GM23338 (cell line): ENCODE measurements at regions not wholly inside any gene's neighbourhood (a gene's known extent, or its start where the extent isn't known, plus 50 kb on each side); places are given as distances from the start of the nearest gene placed in this dataset.

Experiments
- CREB1 ChIP-seq: fragments of 250-450 bp; sonication (Bioruptor Pico); IDR thresholded peaks from 2 replicates; pipeline ENCODE4 v1.5.0; 2020; ENCODE audit warnings: low read depth, mild to moderate bottlenecking, moderate library complexity
- EZH2 ChIP-seq: fragments of 200-600 bp; sonication (generic); IDR thresholded peaks from one replicate; pipeline ENCODE4 v1.8.0; 2017; ENCODE audit warnings: antibody characterized with exemption, mild to moderate bottlenecking, low read depth; ENCODE audit not compliant: unreplicated experiment
- EZH2phosphoT487 ChIP-seq: fragments of 200-600 bp; sonication (generic); IDR thresholded peaks from one replicate; pipeline ENCODE4 v1.8.1; 2018; ENCODE audit warnings: antibody characterized with exemption; ENCODE audit not compliant: unreplicated experiment
- JUNB ChIP-seq: IDR thresholded peaks from one replicate; pipeline ENCODE4 v1.6.1; 2016; ENCODE audit warnings: antibody characterized with exemption; ENCODE audit not compliant: unreplicated experiment
- POLR2AphosphoS5 ChIP-seq: IDR thresholded peaks from 2 replicates; pipeline ENCODE4 v1.6.1; 2016; ENCODE audit warnings: antibody characterized with exemption, low read depth
- REST ChIP-seq: IDR thresholded peaks from one replicate; pipeline ENCODE4 v1.6.1; 2018; ENCODE audit warnings: antibody characterized with exemption; ENCODE audit not compliant: unreplicated experiment
- ZNF114 ChIP-seq: fragments of 250-450 bp; sonication (Bioruptor Pico); IDR thresholded peaks from 2 replicates; pipeline ENCODE4 v1.5.0; 2020; ENCODE audit warnings: mild to moderate bottlenecking, moderate library complexity
- ZNF462 ChIP-seq: fragments of 250-450 bp; sonication (Bioruptor Pico); IDR thresholded peaks from 2 replicates; pipeline ENCODE4 v1.5.0; 2020; ENCODE audit warnings: mild to moderate bottlenecking, moderate library complexity
- TF ChIP-seq, protein P1 (sequence below), 2 experiments: fragments of 200-600 bp in 1 of 2; sonication (generic) in 1 of 2; conservative IDR thresholded peaks; 2 replicates each; pipeline versions ENCODE4 v1.5.1 to v1.6.1; 2016 to 2017; ENCODE audit warnings: antibody characterized with exemption in 2 of 2, low read depth in 2 of 2, mild to moderate bottlenecking in 2 of 2, moderate library complexity in 1 of 2
- TF ChIP-seq, protein P2 (sequence below): IDR thresholded peaks from 2 replicates; pipeline ENCODE4 v1.6.1; 2016; ENCODE audit warnings: antibody characterized with exemption

GRCh38 chrX:122047261-122047660 is 999.9 kb downstream of the GLUD2 start:
- TF ChIP-seq, protein P1, sequence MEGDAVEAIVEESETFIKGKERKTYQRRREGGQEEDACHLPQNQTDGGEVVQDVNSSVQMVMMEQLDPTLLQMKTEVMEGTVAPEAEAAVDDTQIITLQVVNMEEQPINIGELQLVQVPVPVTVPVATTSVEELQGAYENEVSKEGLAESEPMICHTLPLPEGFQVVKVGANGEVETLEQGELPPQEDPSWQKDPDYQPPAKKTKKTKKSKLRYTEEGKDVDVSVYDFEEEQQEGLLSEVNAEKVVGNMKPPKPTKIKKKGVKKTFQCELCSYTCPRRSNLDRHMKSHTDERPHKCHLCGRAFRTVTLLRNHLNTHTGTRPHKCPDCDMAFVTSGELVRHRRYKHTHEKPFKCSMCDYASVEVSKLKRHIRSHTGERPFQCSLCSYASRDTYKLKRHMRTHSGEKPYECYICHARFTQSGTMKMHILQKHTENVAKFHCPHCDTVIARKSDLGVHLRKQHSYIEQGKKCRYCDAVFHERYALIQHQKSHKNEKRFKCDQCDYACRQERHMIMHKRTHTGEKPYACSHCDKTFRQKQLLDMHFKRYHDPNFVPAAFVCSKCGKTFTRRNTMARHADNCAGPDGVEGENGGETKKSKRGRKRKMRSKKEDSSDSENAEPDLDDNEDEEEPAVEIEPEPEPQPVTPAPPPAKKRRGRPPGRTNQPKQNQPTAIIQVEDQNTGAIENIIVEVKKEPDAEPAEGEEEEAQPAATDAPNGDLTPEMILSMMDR (conservative IDR thresholded peaks at IDR 0.05; ENCODE audit: low read depth in 2 of 2): no peak
- TF ChIP-seq REST: no peak
- TF ChIP-seq POLR2AphosphoS5: no peak
- no peak for TF ChIP-seq ZNF114
- no peak for TF ChIP-seq EZH2
- no peak for TF ChIP-seq JUNB
- TF ChIP-seq, protein P2, sequence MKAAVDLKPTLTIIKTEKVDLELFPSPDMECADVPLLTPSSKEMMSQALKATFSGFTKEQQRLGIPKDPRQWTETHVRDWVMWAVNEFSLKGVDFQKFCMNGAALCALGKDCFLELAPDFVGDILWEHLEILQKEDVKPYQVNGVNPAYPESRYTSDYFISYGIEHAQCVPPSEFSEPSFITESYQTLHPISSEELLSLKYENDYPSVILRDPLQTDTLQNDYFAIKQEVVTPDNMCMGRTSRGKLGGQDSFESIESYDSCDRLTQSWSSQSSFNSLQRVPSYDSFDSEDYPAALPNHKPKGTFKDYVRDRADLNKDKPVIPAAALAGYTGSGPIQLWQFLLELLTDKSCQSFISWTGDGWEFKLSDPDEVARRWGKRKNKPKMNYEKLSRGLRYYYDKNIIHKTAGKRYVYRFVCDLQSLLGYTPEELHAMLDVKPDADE: no peak
- TF ChIP-seq CREB1 (CRISPR knock-in tag): no peak
- no peak for TF ChIP-seq EZH2phosphoT487
- no peak for TF ChIP-seq ZNF462 (CRISPR knock-in tag)
